ENCODE measurements at regions not wholly inside any gene's neighbourhood (a gene's known extent, or its start where the extent isn't known, plus 50 kb on each side); places are given as distances from the start of the nearest gene placed in this dataset.
"Not testable (repeated sequence)": the region's sequence is repeated elsewhere in the genome, so short reads cannot be mapped to it uniquely, and the experiment has no call there.

GRCh38 chr3:177862962-177863491 lies 665.7 kb upstream of the TBL1XR1 start:
- no peaks in the 10 kb centered on the region for H3K27me3 ChIP-seq
- H3K4me3 ChIP-seq, result no peak overlapping the region
- peaks cover 0 to 10% (median 9%) of the 10 kb centered on the region in 3 donors for H3K9me3 ChIP-seq
- intact Hi-C loops (cut with DNase I), result no loop called here
- H3K27ac ChIP-seq, result no peak overlapping the region
- TF ChIP-seq CTCF (IDR thresholded peaks at IDR 0.05) (no peak), POLR2A (IDR thresholded peaks at IDR 0.05) (no peak)
- no peaks in the 10 kb centered on the region for H3K36me3 ChIP-seq
- no peak for DNase-seq
- H3K4me1 ChIP-seq, result no peaks in the 10 kb centered on the region

- H3K27me3 ChIP-seq; H3K27ac ChIP-seq; intact Hi-C loops (cut with DNase I); H3K36me3 ChIP-seq; H3K4me3 ChIP-seq; DNase-seq; H3K4me1 ChIP-seq: not testable (repeated sequence)
- 73 to 89% methylated on average over 3 of the region's 3 CpGs for WGBS, 2 donors
- H3K9me3 ChIP-seq, result peaks cover 0 to 14% (median 9%) of the 10 kb centered on the region in 3 donors
These were observed 665.0 kb upstream of the KCNMB2 start for GRCh38 chr3:177871267-177871666.

- intact Hi-C loops (cut with DNase I), result no loop called here
- H3K27me3 ChIP-seq, result no peaks in the 10 kb centered on the region
- no peaks in the 10 kb centered on the region for H3K36me3 ChIP-seq
- H3K4me3 ChIP-seq, result no peak overlapping the region
- no peak for DNase-seq
- TF ChIP-seq POLR2A (IDR thresholded peaks at IDR 0.05) (no peak), CTCF (IDR thresholded peaks at IDR 0.05) (no peak)
- H3K9me3 ChIP-seq, result no peaks in the 10 kb centered on the region
- no peak overlapping the region for H3K27ac ChIP-seq
- H3K4me1 ChIP-seq, result no peaks in the 10 kb centered on the region
- WGBS, 2 donors, result 89 to 97% methylated on average over 3 of the region's 3 CpGs
These were observed 658.0 kb upstream of the KCNMB2 start for GRCh38 chr3:177878192-177878591.

- Histone ChIP-seq H3K4me1 (no peaks in the 10 kb centered on the region), H3K27ac (no peak overlapping the region), H3K36me3 (no peaks in the 10 kb centered on the region), H3K4me3 (no peak overlapping the region), H3K9me3 (no peaks in the 10 kb centered on the region), H3K27me3 (no peaks in the 10 kb centered on the region)
- DNase-seq, result no peak
- WGBS, 2 donors, result 73% methylated on average over 4 of the region's 4 CpGs
- TF ChIP-seq POLR2A (IDR thresholded peaks at IDR 0.05), result no peak
- no peak for TF ChIP-seq CTCF (IDR thresholded peaks at IDR 0.05)
- intact Hi-C loops (cut with DNase I), result no loop called here
These were observed 657.3 kb upstream of the KCNMB2 start for GRCh38 chr3:177878957-177879356.

GRCh38 chr3:177881351-177881750 lies 654.9 kb upstream of the KCNMB2 start:
- WGBS, 2 donors, result 82 to 86% methylated on average over 3 of the region's 3 CpGs
- DNase-seq, result no peak
- intact Hi-C loops (cut with DNase I), result no loop called here
- no peaks in the 10 kb centered on the region for H3K4me1 ChIP-seq
- no peaks in the 10 kb centered on the region for H3K27me3 ChIP-seq
- H3K27ac ChIP-seq, result no peak overlapping the region
- TF ChIP-seq POLR2A (IDR thresholded peaks at IDR 0.05) (no peak), CTCF (IDR thresholded peaks at IDR 0.05) (no peak)
- no peaks in the 10 kb centered on the region for H3K9me3 ChIP-seq
- H3K36me3 ChIP-seq, result no peaks in the 10 kb centered on the region
- no peak overlapping the region for H3K4me3 ChIP-seq

GRCh38 chr3:177882124-177882648 lies 654.0 kb upstream of the KCNMB2 start:
- Histone ChIP-seq H3K36me3 (no peaks in the 10 kb centered on the region), H3K27ac (no peak overlapping the region), H3K27me3 (no peaks in the 10 kb centered on the region), H3K4me3 (no peak overlapping the region), H3K4me1 (no peaks in the 10 kb centered on the region), H3K9me3 (no peaks in the 10 kb centered on the region)
- no peak for TF ChIP-seq POLR2A (IDR thresholded peaks at IDR 0.05)
- no peak for TF ChIP-seq CTCF (IDR thresholded peaks at IDR 0.05)
- intact Hi-C loops (cut with DNase I), result no loop called here
- no peak for DNase-seq
- WGBS, 2 donors, result 78 to 83% methylated on average over 5 of the region's 5 CpGs
